ENCODE measurements at regions not wholly inside any gene's neighbourhood (a gene's known extent, or its start where the extent isn't known, plus 50 kb on each side); places are given as distances from the start of the nearest gene placed in this dataset.

- H3K27me3 ChIP-seq (ENCODE audit: insufficient read depth, low read length), result peaks cover 22% of the 10 kb centered on the region
- CTCF ChIA-PET, result interaction anchor here (1.5 kb wide), 1 partner anchor 20 kb away, joined by 3 read pairs; no protein-coding TSS in a partner anchor
These were observed 64.8 kb upstream of the ALKAL2 start for GRCh38 chr2:352696-353095.

GRCh38 chr2:349390-349789 lies 61.5 kb upstream of the ALKAL2 start:
- Histone ChIP-seq H3K4me1 (ENCODE audit: control insufficient read depth in 1 of 2, insufficient read depth in 2 of 2, low read length in 2 of 2) (no peaks in the 10 kb centered on the region), H3K4me2 (ENCODE audit: low read length) (no peak overlapping the region), H3K27ac (ENCODE audit: low read depth, low read length) (no peak overlapping the region), H3K79me2 (ENCODE audit: insufficient read depth, low read length) (no peaks in the 10 kb centered on the region), H3K9me3 (ENCODE audit: control insufficient read depth in 1 of 2, insufficient read depth in 1 of 2, low read depth in 1 of 2, low read length in 2 of 2) (no peaks in the 10 kb centered on the region), H3K27me3 (ENCODE audit: insufficient read depth, low read length) (peaks cover 40% of the 10 kb centered on the region), H3K36me3 (ENCODE audit: control insufficient read depth in 1 of 2, insufficient read depth in 2 of 2, low read length in 2 of 2) (no peaks in the 10 kb centered on the region), H4K20me1 (ENCODE audit: insufficient read depth) (no peaks in the 10 kb centered on the region; the same call in 1 of the 2 replicates), H3K9me2 (ENCODE audit: insufficient read depth) (no peaks in the 10 kb centered on the region), H3K4me3 (replicated peaks in 1 of 2; ENCODE audit: low read depth in 1 of 2, low read length in 2 of 2) (no peak overlapping the region), H2AFZ (ENCODE audit: low read depth, low read length, poor library complexity, severe bottlenecking) (no peak overlapping the region), H3K9ac (ENCODE audit: low read length) (no peak overlapping the region)
- BruUV-seq (replicated peaks), result no TSS peak
- DNase-seq (ENCODE audit: low read depth, low spot score) (no peak), ATAC-seq (no peak)
- ChIA-PET RAD21 (ENCODE audit: low non-redundant PET in 1 of 2, low total read pairs in 2 of 2, uncharacterized antibody in 2 of 2, unreplicated experiment in 2 of 2) (no interaction called here), CTCF (interaction anchor here (1.6 kb wide), 1 partner anchor 17 kb away, joined by 4 read pairs; no protein-coding TSS in a partner anchor), POLR2A (no interaction called here)
- intact Hi-C loops (cut with micrococcal nuclease), result no loop called here
- no peak for TF ChIP-seq REST (IDR thresholded peaks at IDR 0.05; ENCODE audit: low read depth)
- TF ChIP-seq FOSL1 (IDR thresholded peaks at IDR 0.05; ENCODE audit: low read depth), result no peak
- no peak for TF ChIP-seq JUND (IDR thresholded peaks at IDR 0.05)
- no peak for TF ChIP-seq ELF1 (IDR thresholded peaks at IDR 0.05; ENCODE audit: borderline replicate concordance, low read depth)
- no peak for TF ChIP-seq ZFX (IDR thresholded peaks at IDR 0.05)
- TF ChIP-seq RAD21 (IDR thresholded peaks at IDR 0.05; ENCODE audit: low read depth), result no peak
- TF ChIP-seq EZH2phosphoT487 (IDR thresholded peaks at IDR 0.05; ENCODE audit: borderline replicate concordance), result no peak
- no peak for TF ChIP-seq YY1 (IDR thresholded peaks at IDR 0.05; ENCODE audit: extremely low read depth, insufficient replicate concordance, low read depth, low read length)
- no peak for TF ChIP-seq SRF (IDR thresholded peaks at IDR 0.05; ENCODE audit: low read depth)
- TF ChIP-seq CEBPB (IDR thresholded peaks at IDR 0.05; ENCODE audit: low read depth), result no peak
- no peak for TF ChIP-seq CTCF (IDR thresholded peaks at IDR 0.05 in 2 of 3, conservative IDR thresholded peaks at IDR 0.05 in 1 of 3; ENCODE audit: borderline replicate concordance in 1 of 3, insufficient read depth in 1 of 3, low read depth in 2 of 3, low read length in 2 of 3)

More at GRCh38 chr2:352696-353095, 64.8 kb upstream of the ALKAL2 start:
- no peak for TF ChIP-seq POLR2AphosphoS5 (IDR thresholded peaks at IDR 0.05; ENCODE audit: low read depth, low read length)
- no peak for TF ChIP-seq ATF3 (IDR thresholded peaks at IDR 0.05)
- TF ChIP-seq TCF7L2 (IDR thresholded peaks at IDR 0.05; ENCODE audit: borderline replicate concordance, extremely low read depth, insufficient read depth, insufficient read length), result no peak
- no peak for TF ChIP-seq CEBPB (IDR thresholded peaks at IDR 0.05; ENCODE audit: low read depth)
- no peak for TF ChIP-seq MAX (IDR thresholded peaks at IDR 0.05)
- no peak for TF ChIP-seq JUND (IDR thresholded peaks at IDR 0.05)
- no peak for TF ChIP-seq ELF1 (IDR thresholded peaks at IDR 0.05; ENCODE audit: borderline replicate concordance, low read depth)
- Histone ChIP-seq H3K9me3 (ENCODE audit: control insufficient read depth in 1 of 2, insufficient read depth in 1 of 2, low read depth in 1 of 2, low read length in 2 of 2) (no peaks in the 10 kb centered on the region), H3K9ac (ENCODE audit: low read length) (no peak overlapping the region), H3K4me2 (ENCODE audit: low read length) (no peak overlapping the region), H3K4me3 (replicated peaks in 1 of 2; ENCODE audit: low read depth in 1 of 2, low read length in 2 of 2) (no peak overlapping the region), H3K27ac (ENCODE audit: low read depth, low read length) (no peak overlapping the region), H3K4me1 (ENCODE audit: control insufficient read depth in 1 of 2, insufficient read depth in 2 of 2, low read length in 2 of 2) (no peaks in the 10 kb centered on the region), H2AFZ (ENCODE audit: low read depth, low read length, poor library complexity, severe bottlenecking) (no peak overlapping the region), H3K36me3 (ENCODE audit: control insufficient read depth in 1 of 2, insufficient read depth in 2 of 2, low read length in 2 of 2) (no peaks in the 10 kb centered on the region), H3K79me2 (ENCODE audit: insufficient read depth, low read length) (no peaks in the 10 kb centered on the region), H4K20me1 (ENCODE audit: insufficient read depth) (no peaks in the 10 kb centered on the region; the same call in 1 of the 2 replicates), H3K9me2 (ENCODE audit: insufficient read depth) (no peaks in the 10 kb centered on the region)
- ATAC-seq (no peak), DNase-seq (ENCODE audit: low read depth, low spot score) (no peak)
- intact Hi-C loops (cut with micrococcal nuclease), result no loop called here
- POLR2A ChIA-PET, result no interaction called here
- RAD21 ChIA-PET (ENCODE audit: low non-redundant PET in 1 of 2, low total read pairs in 2 of 2, uncharacterized antibody in 2 of 2, unreplicated experiment in 2 of 2), result no interaction called here
- no TSS peak for BruUV-seq (replicated peaks)

All from HCT116 (cell line).